Mucosa of descending colon (tissue), 3 donors: ENCODE measurements at regions not wholly inside any gene's neighbourhood (a gene's known extent, or its start where the extent isn't known, plus 50 kb on each side); places are given as distances from the start of the nearest gene placed in this dataset.

ENCODE experiments used
- ATAC-seq: fragments of 200-7000 bp; cut with Tn5 transposase; one replicate; pipeline ENCODE4 v1.9.1; 2020; ENCODE audit warnings: mild to moderate bottlenecking, moderate library complexity
- DNase-seq, 3 donors: peaks; one replicate each; pipeline ENCODE4 v3.0.0-alpha.2; 2020
- H3K36me3 ChIP-seq: fragments of 200-600 bp; one replicate; pipeline ENCODE4 v1.8.0; 2021; ENCODE audit warnings: low read depth, mild to moderate bottlenecking
- H3K4me1 ChIP-seq: fragments of 200-600 bp; one replicate; pipeline ENCODE4 v1.8.0; 2021; ENCODE audit warnings: low read depth, mild to moderate bottlenecking
- H3K4me3 ChIP-seq: fragments of 200-600 bp; one replicate; pipeline ENCODE4 v1.8.0; 2021; ENCODE audit warnings: mild to moderate bottlenecking
- H3K9me3 ChIP-seq: fragments of 200-600 bp; one replicate; pipeline ENCODE4 v1.8.0; 2021; ENCODE audit warnings: mild to moderate bottlenecking
- CTCF ChIP-seq: fragments of 200-600 bp; IDR thresholded peaks from one replicate; pipeline ENCODE4 v1.8.0; 2022; ENCODE audit warnings: antibody characterized with exemption, mild to moderate bottlenecking
- intact Hi-C, 2 donors: fragments of 100-400 bp; cut with DNase I in 1 of 2; cut with micrococcal nuclease in 1 of 2; formaldehyde crosslinking; loops; one replicate each; pipeline versions ENCODE4 v1.11.0 to v1.11.1; 2022; cut with DNase I, micrococcal nuclease
- donor health status: DM: no; HTN: no; CAD: no; lungs with moderate emphysema.
- donor health status: DM: no; HTN: no; CAD: no.
- donor health status: DM: no; HTN: yes; CAD: no.

GRCh38 chr7:33805630-33806233 is 99.6 kb upstream of the BMPER start:
- no peak overlapping the region for H3K4me3 ChIP-seq
- no peak for TF ChIP-seq CTCF
- H3K9me3 ChIP-seq: no peaks in the 10 kb centered on the region
- no peaks in the 10 kb centered on the region for H3K36me3 ChIP-seq
- intact Hi-C loops: no loop called here
- peak in 1 of 3 donors; percentile 6 for DNase-seq
- ATAC-seq: no peak
- H3K4me1 ChIP-seq: no peaks in the 10 kb centered on the region

- Histone ChIP-seq H3K36me3 (no peaks in the 10 kb centered on the region), H3K4me3 (no peak overlapping the region), H3K4me1 (no peaks in the 10 kb centered on the region), H3K9me3 (no peaks in the 10 kb centered on the region)
- no peak for DNase-seq
- no peak for TF ChIP-seq CTCF
- no peak for ATAC-seq
- intact Hi-C loops: no loop called here
Measured at GRCh38 chr7:33806298-33807154, 98.8 kb upstream of the BMPER start.

- TF ChIP-seq CTCF: no peak
- no peak for DNase-seq
- H3K36me3 ChIP-seq: no peaks in the 10 kb centered on the region
- H3K4me1 ChIP-seq: no peaks in the 10 kb centered on the region
- ATAC-seq: no peak
- H3K9me3 ChIP-seq: no peaks in the 10 kb centered on the region
- intact Hi-C loops: no loop called here
- no peak overlapping the region for H3K4me3 ChIP-seq
Measured at GRCh38 chr7:33807155-33807530, 98.2 kb upstream of the BMPER start.

- no peak overlapping the region for H3K4me3 ChIP-seq
- intact Hi-C loops: no loop called here
- H3K4me1 ChIP-seq: no peaks in the 10 kb centered on the region
- ATAC-seq (peak; percentile 50), DNase-seq (peak in 2 of 3 donors; percentile 35 to 38)
- H3K9me3 ChIP-seq: no peaks in the 10 kb centered on the region
- peak; percentile 20 for TF ChIP-seq CTCF
- H3K36me3 ChIP-seq: no peaks in the 10 kb centered on the region
Measured at GRCh38 chr7:33807779-33808482, 97.4 kb upstream of the BMPER start.

- H3K4me3 ChIP-seq: no peak overlapping the region
- H3K4me1 ChIP-seq: no peaks in the 10 kb centered on the region
- TF ChIP-seq CTCF: no peak
- intact Hi-C loops: no loop called here
- H3K36me3 ChIP-seq: no peaks in the 10 kb centered on the region
- no peak for ATAC-seq
- DNase-seq: no peak
- H3K9me3 ChIP-seq: no peaks in the 10 kb centered on the region
Measured at GRCh38 chr7:33809228-33809627, 96.1 kb upstream of the BMPER start.
